Gastroesophageal sphincter (tissue), 3 donors: ENCODE measurements at regions not wholly inside any gene's neighbourhood (a gene's known extent, or its start where the extent isn't known, plus 50 kb on each side); places are given as distances from the start of the nearest gene placed in this dataset.

ENCODE experiments used
- CTCF ChIP-seq, 4 experiments: fragments of 200-600 bp in 2 of 4; fragments of 450-650 bp in 2 of 4; sonication (generic) in 1 of 4; IDR thresholded peaks; one replicate each; pipeline ENCODE4 v1.5.1; 2017 to 2019; ENCODE audit warnings: antibody characterized with exemption in 4 of 4, mild to moderate bottlenecking in 2 of 4, moderate library complexity in 2 of 4
- EP300 ChIP-seq: sonication (generic); formaldehyde crosslinking; IDR thresholded peaks from one replicate; pipeline ENCODE4 v1.6.1; 2017; ENCODE audit warnings: antibody characterized with exemption, mild to moderate bottlenecking
- POLR2A ChIP-seq, 2 donors: fragments of 450-650 bp; IDR thresholded peaks; one replicate each; pipeline ENCODE4 v1.6.1; 2017; ENCODE audit warnings: antibody characterized with exemption in 2 of 2, mild to moderate bottlenecking in 2 of 2, moderate library complexity in 1 of 2

GRCh38 chr1:192879406-192879805 is 70.6 kb downstream of the RGS2 start:
- TF ChIP-seq CTCF (IDR thresholded peaks at IDR 0.05): no peak
- TF ChIP-seq EP300: no peak
- no peak for TF ChIP-seq POLR2A (IDR thresholded peaks at IDR 0.05)
